K562 (cell line): ENCODE measurements at regions not wholly inside any gene's neighbourhood (a gene's known extent, or its start where the extent isn't known, plus 50 kb on each side); places are given as distances from the start of the nearest gene placed in this dataset.

Experiments used
- ATAC-seq: fragments of 200-7000 bp; cut with Tn5 transposase; 3 replicates; pipeline ENCODE4 v1.9.1; 2020; ENCODE audit warnings: moderate library complexity
- BruUV-seq: library from RNA; stranded (reverse); fragments of 400-500 nt; replicated peaks from 2 replicates; lab custom pipeline; 2021; lab: Mats Ljungman, UMichigan
- CTCF ChIA-PET: fragments of 300-600 bp; formaldehyde crosslinking; extraction: SDS; loops from one replicate; lab custom pipeline; 2021; ENCODE audit warnings: low intra/inter-chr PET ratio; lab: Yijun Ruan, JAX
- POLR2A ChIA-PET: fragments of 300-600, 350-650 bp; sonication (Branson Sonifier 250); formaldehyde crosslinking; extraction: SDS; loops from one replicate; lab custom pipeline; 2021; ENCODE audit warnings: antibody characterized with exemption, inconsistent platforms; lab: Yijun Ruan, JAX
- DNase-seq, 4 experiments: peaks; one replicate each; pipeline versions ENCODE4 v3.0.0 to v3.0.0-alpha.2; 2011 to 2018; ENCODE audit warnings: low spot score in 3 of 4, mixed read lengths in 3 of 4; ENCODE audit errors: extremely low read depth in 1 of 4
- FAIRE-seq: peaks from 2 replicates; lab custom pipeline; 2011; peaks lifted over from hg19 to GRCh38; lab: Jason Lieb, UNC
- H2AFZ ChIP-seq: 2 replicates; pipeline ENCODE4 v1.6.0; 2011; ENCODE audit warnings: low read depth, low read length, control low read depth, inconsistent platforms
- H3K27ac ChIP-seq: fragments of 200-600 bp; 3 replicates; pipeline ENCODE4 v1.8.0; 2011; ENCODE audit warnings: low read depth, mild to moderate bottlenecking, control low read depth, inconsistent platforms, low read length, moderate library complexity, mixed read lengths; ENCODE audit errors: extremely low read depth
- H3K27me3 ChIP-seq, 2 experiments: fragments of 300-600 bp in 1 of 2; 2 replicates in 1 of 2; 3 replicates in 1 of 2; pipeline versions ENCODE4 v1.6.0 to v1.8.0; 2011; ENCODE audit warnings: inconsistent platforms in 2 of 2, low read length in 2 of 2, mild to moderate bottlenecking in 1 of 2, mixed read lengths in 1 of 2, moderate library complexity in 1 of 2; ENCODE audit not compliant: control insufficient read depth in 2 of 2, insufficient read depth in 2 of 2
- H3K36me3 ChIP-seq: fragments of 300-600 bp; 3 replicates; pipeline ENCODE4 v1.8.0; 2011; ENCODE audit warnings: mild to moderate bottlenecking, low read length, inconsistent platforms; ENCODE audit not compliant: control insufficient read depth, insufficient read depth
- H3K4me1 ChIP-seq, 2 experiments: fragments of 200-600 bp in 1 of 2; replicated peaks in 1 of 2; 2 replicates in 1 of 2; 3 replicates in 1 of 2; pipeline versions ENCODE4 v1.5.1 to v1.8.0; 2011; ENCODE audit warnings: inconsistent platforms in 2 of 2, low read length in 2 of 2, mild to moderate bottlenecking in 1 of 2, mixed read lengths in 1 of 2, moderate library complexity in 1 of 2; ENCODE audit not compliant: control insufficient read depth in 2 of 2, insufficient read depth in 2 of 2
- H3K4me2 ChIP-seq: 2 replicates; pipeline ENCODE4 v1.6.1; 2011; ENCODE audit warnings: low read length, control low read depth, inconsistent platforms, mixed read lengths; ENCODE audit not compliant: insufficient read depth
- H3K4me3 ChIP-seq: fragments of 200-600 bp; sonication (generic), shearing (Covaris generic); 2 replicates; pipeline ENCODE4 v1.5.1; 2016; ENCODE audit warnings: control low read depth, inconsistent platforms
- H3K79me2 ChIP-seq: fragments of 200-600 bp; 3 replicates; pipeline ENCODE4 v1.8.0; 2011; ENCODE audit warnings: low read length, inconsistent platforms; ENCODE audit not compliant: control insufficient read depth, insufficient read depth
- H3K9ac ChIP-seq, 2 experiments: 2 replicates each; pipeline versions ENCODE4 v1.6.0 to v1.6.1; 2011; ENCODE audit warnings: low read depth in 2 of 2, low read length in 2 of 2, control low read depth in 1 of 2, inconsistent platforms in 1 of 2, mild to moderate bottlenecking in 1 of 2, mixed read lengths in 1 of 2; ENCODE audit not compliant: insufficient read depth in 1 of 2
- H3K9me1 ChIP-seq: one replicate; pipeline ENCODE4 v1.6.0; 2011; ENCODE audit warnings: inconsistent platforms, mild to moderate bottlenecking, low read length, moderate library complexity; ENCODE audit not compliant: control insufficient read depth, insufficient read depth
- H3K9me3 ChIP-seq: replicated peaks from 2 replicates; pipeline ENCODE4 v1.5.1; 2011; ENCODE audit warnings: low read depth, low read length, inconsistent platforms; ENCODE audit not compliant: control insufficient read depth, insufficient read depth
- H4K20me1 ChIP-seq: replicated peaks from 2 replicates; pipeline ENCODE4 v1.6.1; 2011; ENCODE audit warnings: low read length, inconsistent platforms, mixed read lengths; ENCODE audit not compliant: control insufficient read depth, insufficient read depth
- NCOA4 ChIP-seq: fragments of 450-650 bp; IDR thresholded peaks from 2 replicates; pipeline ENCODE4 v1.6.1; 2018; ENCODE audit warnings: mild to moderate bottlenecking; ENCODE audit not compliant: partially characterized antibody
- RAD51 ChIP-seq: fragments of 450-650 bp; IDR thresholded peaks from 2 replicates; pipeline ENCODE4 v1.7.1; 2016; ENCODE audit warnings: low read depth, mild to moderate bottlenecking, borderline replicate concordance
- SAFB2 ChIP-seq: fragments of 200-400 bp; formaldehyde crosslinking; IDR thresholded peaks from 2 replicates; pipeline ENCODE4 v1.6.1; 2018; ENCODE audit warnings: borderline replicate concordance, low read length, low read depth, moderate library complexity; ENCODE audit not compliant: severe bottlenecking
- SETDB1 ChIP-seq: IDR thresholded peaks from one replicate; pipeline ENCODE4 v1.6.1; 2012; ENCODE audit warnings: low read length, control low read depth, inconsistent platforms
- SRSF7 ChIP-seq: fragments of 200-400 bp; formaldehyde crosslinking; optimal IDR thresholded peaks from 2 replicates; pipeline ENCODE3; 2017; ENCODE audit warnings: mild to moderate bottlenecking, low read depth, low read length
- TGIF2 ChIP-seq: sonication (generic); formaldehyde crosslinking; IDR thresholded peaks from 2 replicates; pipeline ENCODE4 v1.8.1; 2022; ENCODE audit warnings: mild to moderate bottlenecking, missing genetic modification reagents, moderate library complexity
- WGBS: fragments of 100-300 bp; shearing (Covaris generic); methylation state at CpG from one replicate; pipeline ENCODE4 v1.1.6; 2016; ENCODE audit warnings: low coverage, mixed read lengths; ENCODE audit not compliant: insufficient coverage; ENCODE audit errors: missing lambda C conversion rate; 5-methylcytosine and 5-hydroxymethylcytosine counted together
- in situ Hi-C: fragments of 300-500 bp; cut with MboI; formaldehyde crosslinking; loops from 4 replicates; pipeline ENCODE4 v1.15.0; 2018; ENCODE audit warnings: inconsistent platforms, mixed read lengths
- intact Hi-C: fragments of 100-400 bp; cut with micrococcal nuclease; formaldehyde crosslinking; loops from 2 replicates; pipeline ENCODE4 v1.14.2; 2022

DNA sequence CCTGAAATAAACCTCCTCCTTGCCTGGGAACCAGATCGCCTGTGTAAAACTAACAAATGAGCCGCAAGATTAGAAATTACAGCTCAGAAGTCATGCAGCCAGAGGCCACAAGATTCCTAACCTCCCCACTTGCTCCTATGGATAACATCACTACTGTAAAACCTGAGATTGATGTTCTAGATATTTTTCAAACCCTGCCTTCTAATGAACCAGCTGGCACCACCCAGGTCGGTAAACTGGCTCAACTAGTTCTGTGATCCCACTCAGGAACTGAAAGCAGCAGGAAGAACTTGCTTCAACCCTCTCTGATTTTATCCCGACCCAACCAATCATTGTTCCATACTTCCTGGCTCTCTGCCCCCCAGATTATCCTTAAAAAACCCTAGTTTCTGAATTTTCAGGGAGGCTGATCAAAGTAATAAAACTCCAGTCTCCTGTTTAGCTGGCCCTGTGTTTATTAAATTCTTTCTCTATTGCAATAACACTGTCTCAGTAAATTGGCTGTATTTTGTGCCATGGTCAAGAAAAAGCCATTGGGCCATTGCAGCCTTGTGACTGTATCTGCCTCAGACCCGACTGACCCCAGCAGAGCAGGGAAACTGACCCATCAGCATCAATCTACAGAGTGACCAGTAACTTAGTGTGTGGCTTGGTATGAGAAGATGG lies 98.9 kb downstream of the RPLP1 start:
- FAIRE-seq: no peak
- in situ Hi-C loops: no loop called here
- no peaks in the 10 kb centered on the region for H3K36me3 ChIP-seq
- CTCF ChIA-PET: no interaction called here
- H3K27ac ChIP-seq: no peak overlapping the region
- TF ChIP-seq SAFB2 (no peak), TGIF2 (CRISPR knock-in tag) (no peak), RAD51 (no peak), NCOA4 (no peak), SETDB1 (no peak), SRSF7 (no peak)
- no peak overlapping the region for H3K4me2 ChIP-seq
- 0% methylated on average over 5 of the region's 5 CpGs for WGBS
- no peak for ATAC-seq
- no TSS peak for BruUV-seq
- H3K9me1 ChIP-seq: no peaks in the 10 kb centered on the region
- POLR2A ChIA-PET: interaction anchor here (0.7 kb wide), 1 partner anchor 80 kb away, joined by 3 read pairs; no protein-coding TSS in a partner anchor
- no peaks in the 10 kb centered on the region; the same call in 1 of the 2 replicates for H4K20me1 ChIP-seq
- H3K9ac ChIP-seq: no peak overlapping the region
- DNase-seq: no peak
- H3K27me3 ChIP-seq: peaks cover 0 to 4% of the 10 kb centered on the region in 2 experiments; a peak in 2 of 5 replicates
- H2AFZ ChIP-seq: no peak overlapping the region
- H3K4me1 ChIP-seq: no peaks in the 10 kb centered on the region
- intact Hi-C loops: no loop called here
- no peak overlapping the region for H3K4me3 ChIP-seq
- no peaks in the 10 kb centered on the region for H3K79me2 ChIP-seq
- H3K9me3 ChIP-seq: no peaks in the 10 kb centered on the region
